ENCODE measurements at regions not wholly inside any gene's neighbourhood (a gene's known extent, or its start where the extent isn't known, plus 50 kb on each side); places are given as distances from the start of the nearest gene placed in this dataset.

GRCh38 chrX:9298221-9298620 is 166.6 kb upstream of the TBL1X start:
- TF ChIP-seq CTCF (conservative IDR thresholded peaks at IDR 0.05; ENCODE audit: low read depth, low read length) (no peak), EZH2 (IDR thresholded peaks at IDR 0.05; ENCODE audit: low read length, unreplicated experiment) (no peak)

Measured in PC-3 (cell line).